Right lobe of liver (tissue), 6 donors: ENCODE measurements at regions not wholly inside any gene's neighbourhood (a gene's known extent, or its start where the extent isn't known, plus 50 kb on each side); places are given as distances from the start of the nearest gene placed in this dataset.

Source experiments
- ATAC-seq, 4 donors: fragments of 200-7000 bp; cut with Tn5 transposase; one replicate each; pipeline ENCODE4 v1.9.1; 2020; ENCODE audit warnings: mild to moderate bottlenecking in 4 of 4, moderate library complexity in 4 of 4
- DNase-seq, 3 donors: peaks; one replicate each; pipeline ENCODE4 v3.0.0-alpha.2; 2020
- H3K27ac ChIP-seq, 3 donors: fragments of 200-600 bp; one replicate each; pipeline ENCODE4 v1.8.0; 2022
- H3K27me3 ChIP-seq, 2 donors: fragments of 200-600 bp; one replicate each; pipeline ENCODE4 v1.8.0; 2022
- H3K36me3 ChIP-seq, 4 donors: fragments of 200-600 bp; sonication (generic) in 1 of 4; one replicate each; pipeline versions ENCODE4 v1.5.1 to v1.8.0; 2017 to 2022; ENCODE audit warnings: control low read depth in 1 of 4
- H3K4me1 ChIP-seq, 4 donors: fragments of 200-600 bp; sonication (generic) in 1 of 4; one replicate each; pipeline versions ENCODE4 v1.5.1 to v1.8.0; 2017 to 2022; ENCODE audit warnings: control low read depth in 1 of 4
- H3K4me3 ChIP-seq, 3 donors: fragments of 200-600 bp; one replicate each; pipeline ENCODE4 v1.8.0; 2022
- H3K9me3 ChIP-seq, 4 donors: fragments of 200-600 bp; sonication (generic) in 1 of 4; one replicate each; pipeline versions ENCODE4 v1.5.1 to v1.8.0; 2017 to 2022; ENCODE audit warnings: control low read depth in 1 of 4
- CTCF ChIP-seq, 4 donors: fragments of 200-600 bp in 3 of 4; fragments of 450-650 bp in 1 of 4; IDR thresholded peaks; one replicate each; pipeline versions ENCODE4 v1.5.1 to v1.8.0; 2016 to 2022; ENCODE audit warnings: antibody characterized with exemption in 4 of 4, mild to moderate bottlenecking in 2 of 4
- POLR2A ChIP-seq: fragments of 450-650 bp; IDR thresholded peaks from one replicate; pipeline ENCODE4 v1.6.1; 2017; ENCODE audit warnings: antibody characterized with exemption, mild to moderate bottlenecking
- WGBS: methylation state at CpG from one replicate; pipeline ENCODE4 v1.1.6; 2018; ENCODE audit warnings: low coverage, low lambda C conversion rate; ENCODE audit not compliant: insufficient coverage; ENCODE audit errors: missing lambda C conversion rate; 5-methylcytosine and 5-hydroxymethylcytosine counted together
- intact Hi-C, 2 donors: fragments of 100-400 bp; cut with DNase I; formaldehyde crosslinking; loops; one replicate each; pipeline versions ENCODE4 v1.11.2 to v1.14.1; 2022
- donor health status: DM: no; HTN: yes; CAD: no.
- donor health status: DM: no; HTN: no; CAD: no.
- donor health status: DM: no; HTN: no; CAD: no.
- donor health status: DM: no; HTN: yes; CAD: no.
- donor health status: DM: no; HTN: yes; CAD: no.

- Histone ChIP-seq H3K4me1 (no peaks in the 10 kb centered on the region), H3K27ac (no peak overlapping the region), H3K9me3 (no peaks in the 10 kb centered on the region), H3K36me3 (no peaks in the 10 kb centered on the region), H3K4me3 (no peak overlapping the region), H3K27me3 (no peaks in the 10 kb centered on the region)
- intact Hi-C loops: no loop called here
- DNase-seq (no peak), ATAC-seq (no peak)
- TF ChIP-seq CTCF (IDR thresholded peaks at IDR 0.05): no peak
- no peak for TF ChIP-seq POLR2A
- 60% methylated on average over 6 of the region's 6 CpGs for WGBS
These were observed 907.6 kb downstream of the TFAP2A start for GRCh38 chr6:9507136-9507895.

- DNase-seq: no peak
- TF ChIP-seq CTCF (IDR thresholded peaks at IDR 0.05) (no peak), POLR2A (no peak)
- H3K4me3 ChIP-seq: no peak overlapping the region
- H3K9me3 ChIP-seq: no peaks in the 10 kb centered on the region
- ATAC-seq: no peak
- intact Hi-C loops: no loop called here
- no peak overlapping the region for H3K27ac ChIP-seq
- no peaks in the 10 kb centered on the region for H3K36me3 ChIP-seq
- no peaks in the 10 kb centered on the region for H3K27me3 ChIP-seq
- no peaks in the 10 kb centered on the region for H3K4me1 ChIP-seq
- 18% methylated on average over 2 of the region's 2 CpGs for WGBS
These were observed 910.7 kb downstream of the TFAP2A start for GRCh38 chr6:9504191-9504590.

DNA sequence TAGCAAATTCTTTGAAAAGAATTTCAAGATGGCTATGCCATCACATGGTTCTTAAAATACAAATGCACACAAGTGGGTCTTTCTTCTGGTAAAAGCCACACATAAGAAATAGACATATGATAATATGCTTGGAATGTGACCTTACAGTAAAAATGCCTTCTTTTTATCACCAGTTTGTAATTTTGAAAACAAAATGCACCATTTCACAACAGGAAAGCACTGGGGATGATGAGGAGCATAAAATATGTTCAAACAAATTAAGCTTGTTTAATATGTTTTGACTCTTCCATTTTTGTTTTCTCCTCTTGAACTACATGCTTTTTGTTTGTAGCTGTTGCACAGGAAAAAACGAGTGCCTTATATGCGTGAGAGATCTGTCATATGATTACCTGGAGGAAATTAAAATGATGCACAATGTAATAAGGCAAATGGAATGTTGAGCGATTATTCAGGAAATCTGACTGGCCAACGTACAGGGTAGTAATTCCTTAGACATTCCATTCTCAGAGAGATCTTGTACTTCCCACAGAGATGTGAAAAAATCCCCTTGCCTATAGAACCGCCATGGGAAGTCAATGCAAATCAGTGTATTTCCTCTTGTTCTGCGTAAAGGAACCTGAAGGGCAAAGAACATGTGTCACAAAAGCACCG lies 911.6 kb downstream of the TFAP2A start:
- Histone ChIP-seq H3K27ac (no peak overlapping the region), H3K36me3 (no peaks in the 10 kb centered on the region), H3K9me3 (no peaks in the 10 kb centered on the region), H3K27me3 (no peaks in the 10 kb centered on the region), H3K4me1 (no peaks in the 10 kb centered on the region), H3K4me3 (no peak overlapping the region)
- TF ChIP-seq POLR2A: no peak
- TF ChIP-seq CTCF (IDR thresholded peaks at IDR 0.05): no peak
- intact Hi-C loops: no loop called here
- no peak for DNase-seq
- no peak for ATAC-seq
- WGBS: 49% methylated on average over 7 of the region's 7 CpGs

GRCh38 chr6:9499709-9500108 lies 915.2 kb downstream of the TFAP2A start:
- Histone ChIP-seq H3K36me3 (no peaks in the 10 kb centered on the region), H3K27ac (no peak overlapping the region), H3K27me3 (peaks cover 0 to 5% of the 10 kb centered on the region in 2 donors), H3K4me3 (no peak overlapping the region), H3K4me1 (no peaks in the 10 kb centered on the region), H3K9me3 (no peaks in the 10 kb centered on the region)
- TF ChIP-seq POLR2A (no peak), CTCF (IDR thresholded peaks at IDR 0.05) (no peak)
- 53% methylated on average over 4 of the region's 4 CpGs for WGBS
- ATAC-seq (no peak), DNase-seq (no peak)
- intact Hi-C loops: no loop called here
